GM12864 (cell line): ENCODE measurements at regions not wholly inside any gene's neighbourhood (a gene's known extent, or its start where the extent isn't known, plus 50 kb on each side); places are given as distances from the start of the nearest gene placed in this dataset.

Experiments used
- DNase-seq: peaks from one replicate; pipeline ENCODE4 v3.0.0-alpha.2; 2011; ENCODE audit warnings: low read depth
- H3K4me3 ChIP-seq: 2 replicates; pipeline ENCODE4 v1.5.1; 2011; ENCODE audit warnings: mild to moderate bottlenecking, low read depth, low read length, control low read depth
- TF ChIP-seq, protein P1 (sequence below): IDR thresholded peaks from 2 replicates; pipeline ENCODE4 v1.5.1; 2011; ENCODE audit warnings: low read depth, mild to moderate bottlenecking, moderate library complexity, low read length, control low read depth, inconsistent platforms; ENCODE audit errors: missing control alignments

- TF ChIP-seq, protein P1, sequence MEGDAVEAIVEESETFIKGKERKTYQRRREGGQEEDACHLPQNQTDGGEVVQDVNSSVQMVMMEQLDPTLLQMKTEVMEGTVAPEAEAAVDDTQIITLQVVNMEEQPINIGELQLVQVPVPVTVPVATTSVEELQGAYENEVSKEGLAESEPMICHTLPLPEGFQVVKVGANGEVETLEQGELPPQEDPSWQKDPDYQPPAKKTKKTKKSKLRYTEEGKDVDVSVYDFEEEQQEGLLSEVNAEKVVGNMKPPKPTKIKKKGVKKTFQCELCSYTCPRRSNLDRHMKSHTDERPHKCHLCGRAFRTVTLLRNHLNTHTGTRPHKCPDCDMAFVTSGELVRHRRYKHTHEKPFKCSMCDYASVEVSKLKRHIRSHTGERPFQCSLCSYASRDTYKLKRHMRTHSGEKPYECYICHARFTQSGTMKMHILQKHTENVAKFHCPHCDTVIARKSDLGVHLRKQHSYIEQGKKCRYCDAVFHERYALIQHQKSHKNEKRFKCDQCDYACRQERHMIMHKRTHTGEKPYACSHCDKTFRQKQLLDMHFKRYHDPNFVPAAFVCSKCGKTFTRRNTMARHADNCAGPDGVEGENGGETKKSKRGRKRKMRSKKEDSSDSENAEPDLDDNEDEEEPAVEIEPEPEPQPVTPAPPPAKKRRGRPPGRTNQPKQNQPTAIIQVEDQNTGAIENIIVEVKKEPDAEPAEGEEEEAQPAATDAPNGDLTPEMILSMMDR: no peak
- no peak overlapping the region for H3K4me3 ChIP-seq
- no peak for DNase-seq
Measured at GRCh38 chr16:86969716-86970115, 347.5 kb downstream of the C16orf95 start.

- TF ChIP-seq, protein P1: no peak
- H3K4me3 ChIP-seq: no peak overlapping the region
- no peak for DNase-seq
Measured at GRCh38 chr16:86970279-86970678, 346.9 kb downstream of the C16orf95 start.

DNA sequence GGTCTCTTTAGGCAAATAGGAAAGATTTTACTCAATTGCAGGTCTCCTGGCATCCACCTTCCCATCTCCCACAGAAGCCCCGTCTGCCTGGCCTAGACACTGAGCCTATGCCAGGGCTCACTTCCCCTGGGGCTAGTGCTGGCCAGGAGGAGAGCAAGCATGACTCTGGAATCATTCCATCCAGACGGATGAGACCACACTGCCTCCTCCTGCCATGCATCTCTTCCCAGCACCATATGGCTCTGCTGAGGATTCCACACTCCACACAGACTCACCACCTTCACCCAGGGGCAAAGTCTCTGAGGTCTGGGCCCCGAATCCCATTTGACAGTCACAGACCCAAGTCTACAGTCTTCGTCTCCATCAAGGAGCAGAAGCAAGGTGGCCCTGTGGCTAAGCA lies 346.5 kb downstream of the C16orf95 start:
- no peak for DNase-seq
- no peak overlapping the region for H3K4me3 ChIP-seq
- TF ChIP-seq, protein P1: no peak

- no peak for DNase-seq
- TF ChIP-seq, protein P1: no peak
- no peak overlapping the region for H3K4me3 ChIP-seq
Measured at GRCh38 chr16:86971251-86971650, 345.9 kb downstream of the C16orf95 start.

- DNase-seq: no peak
- TF ChIP-seq, protein P1: no peak
Measured at GRCh38 chr16:86974120-86974519, 343.1 kb downstream of the C16orf95 start.

GRCh38 chr16:86975445-86975844 lies 341.7 kb downstream of the C16orf95 start:
- no peak for DNase-seq
- TF ChIP-seq, protein P1: no peak
- no peak overlapping the region for H3K4me3 ChIP-seq

More at GRCh38 chr16:86974120-86974519, 343.1 kb downstream of the C16orf95 start:
- H3K4me3 ChIP-seq: no peak overlapping the region

DNA sequence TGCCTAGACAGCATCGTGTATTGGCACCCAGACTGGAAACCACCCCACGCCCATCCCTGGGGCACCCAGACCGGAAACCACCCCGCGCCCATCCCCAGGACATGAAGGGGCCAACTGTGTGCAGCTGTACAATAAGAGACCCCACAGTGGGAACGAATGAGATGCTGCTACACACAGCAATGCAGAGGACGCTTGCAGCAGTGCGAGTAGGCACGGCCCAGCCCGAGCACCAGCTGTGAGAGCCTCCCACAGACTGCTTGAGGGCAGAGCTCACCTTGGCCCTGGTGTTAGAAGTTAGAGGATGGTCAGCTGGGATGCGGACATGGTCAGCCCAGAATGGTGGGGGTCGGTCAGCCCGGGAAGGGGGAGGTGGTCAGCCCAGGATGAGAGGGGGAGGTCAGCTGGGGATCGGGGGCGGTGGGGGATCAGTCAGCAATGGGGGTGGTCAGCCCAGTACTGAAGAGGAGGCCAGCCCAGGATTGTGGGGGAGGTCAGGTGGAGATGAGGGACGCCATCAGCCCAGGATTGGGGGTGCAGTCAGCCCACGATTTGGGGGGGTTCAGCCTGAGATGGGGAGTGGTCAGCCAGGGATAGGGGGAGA lies 340.0 kb downstream of the C16orf95 start:
- H3K4me3 ChIP-seq: no peak overlapping the region
- TF ChIP-seq, protein P1: no peak
- DNase-seq: no peak
